ENCODE measurements at regions not wholly inside any gene's neighbourhood (a gene's known extent, or its start where the extent isn't known, plus 50 kb on each side); places are given as distances from the start of the nearest gene placed in this dataset.
A peak's percentile ranks its signal among the peaks of the same experiment; 100 is the strongest.

DNA sequence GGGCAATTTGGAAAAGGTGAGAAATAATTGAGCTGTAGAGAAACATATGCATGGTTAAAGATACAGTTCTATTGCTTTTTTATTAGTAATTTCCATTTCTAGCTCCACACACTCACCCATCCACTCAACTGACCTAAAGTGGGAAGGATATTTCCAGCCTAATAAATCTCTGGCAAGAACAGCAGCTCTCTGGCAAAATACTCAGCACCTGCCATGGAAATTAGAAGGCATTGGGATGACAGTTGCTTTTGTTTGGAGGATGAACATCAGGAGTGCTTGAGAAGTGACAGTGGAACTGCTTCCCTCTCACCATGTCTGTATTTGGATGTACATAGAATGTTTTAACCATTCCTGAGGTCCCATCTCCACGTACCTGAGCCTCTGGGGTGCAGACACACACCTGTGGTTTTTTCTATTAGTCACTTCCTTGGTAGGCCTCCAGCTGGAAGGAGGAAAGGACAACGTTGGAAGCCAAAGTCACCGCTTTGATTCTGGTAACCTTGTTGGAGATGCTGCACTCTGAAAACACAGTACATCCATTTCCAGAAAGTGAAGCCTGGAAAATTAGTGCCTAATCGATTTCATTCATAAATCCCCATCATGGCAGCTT, 62.3 kb upstream of the RUNX1 start:
- H3K4me3 ChIP-seq (ENCODE audit: low read depth, low read length), result no peak overlapping the region
- no peak for DNase-seq (ENCODE audit: low read depth)
- TF ChIP-seq, protein P1, sequence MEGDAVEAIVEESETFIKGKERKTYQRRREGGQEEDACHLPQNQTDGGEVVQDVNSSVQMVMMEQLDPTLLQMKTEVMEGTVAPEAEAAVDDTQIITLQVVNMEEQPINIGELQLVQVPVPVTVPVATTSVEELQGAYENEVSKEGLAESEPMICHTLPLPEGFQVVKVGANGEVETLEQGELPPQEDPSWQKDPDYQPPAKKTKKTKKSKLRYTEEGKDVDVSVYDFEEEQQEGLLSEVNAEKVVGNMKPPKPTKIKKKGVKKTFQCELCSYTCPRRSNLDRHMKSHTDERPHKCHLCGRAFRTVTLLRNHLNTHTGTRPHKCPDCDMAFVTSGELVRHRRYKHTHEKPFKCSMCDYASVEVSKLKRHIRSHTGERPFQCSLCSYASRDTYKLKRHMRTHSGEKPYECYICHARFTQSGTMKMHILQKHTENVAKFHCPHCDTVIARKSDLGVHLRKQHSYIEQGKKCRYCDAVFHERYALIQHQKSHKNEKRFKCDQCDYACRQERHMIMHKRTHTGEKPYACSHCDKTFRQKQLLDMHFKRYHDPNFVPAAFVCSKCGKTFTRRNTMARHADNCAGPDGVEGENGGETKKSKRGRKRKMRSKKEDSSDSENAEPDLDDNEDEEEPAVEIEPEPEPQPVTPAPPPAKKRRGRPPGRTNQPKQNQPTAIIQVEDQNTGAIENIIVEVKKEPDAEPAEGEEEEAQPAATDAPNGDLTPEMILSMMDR (IDR thresholded peaks at IDR 0.05; ENCODE audit: low read depth, low read length), result no peak
- TF ChIP-seq MAX (IDR thresholded peaks at IDR 0.05; ENCODE audit: low read depth, low read length), result no peak

DNA sequence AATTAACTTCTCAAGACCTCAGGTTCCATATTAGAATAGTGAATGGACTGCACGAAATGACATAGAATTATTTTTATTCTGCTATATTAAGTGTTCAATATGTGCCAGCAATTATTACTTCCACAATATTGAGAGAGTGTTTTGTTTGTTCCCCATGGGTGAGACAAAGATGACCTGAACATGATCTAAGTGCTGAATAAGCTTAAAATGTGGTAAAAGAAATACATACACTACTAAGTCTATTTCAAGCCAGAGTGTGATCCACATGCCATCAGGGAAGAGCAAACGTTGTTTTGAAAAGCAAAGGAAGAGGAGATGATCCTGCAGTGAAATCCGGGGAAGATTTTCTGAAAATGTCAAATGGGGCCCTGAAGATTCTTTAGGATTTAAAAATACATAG, 59.8 kb upstream of the RUNX1 start:
- TF ChIP-seq MYC (IDR thresholded peaks at IDR 0.05; ENCODE audit: low read depth, low read length) (no peak), POLR2A (IDR thresholded peaks at IDR 0.05; ENCODE audit: extremely low read depth, insufficient read length) (no peak), MAX (IDR thresholded peaks at IDR 0.05; ENCODE audit: low read depth, low read length) (no peak)
- TF ChIP-seq, protein P1 (IDR thresholded peaks at IDR 0.05; ENCODE audit: low read depth, low read length), result no peak
- no peak overlapping the region for H3K4me3 ChIP-seq (ENCODE audit: low read depth, low read length)
- DNase-seq (ENCODE audit: low read depth), result no peak

GRCh38 chr21:35107520-35107919, 58.4 kb upstream of the RUNX1 start:
- TF ChIP-seq POLR2A (IDR thresholded peaks at IDR 0.05; ENCODE audit: extremely low read depth, insufficient read length) (no peak), MAX (IDR thresholded peaks at IDR 0.05; ENCODE audit: low read depth, low read length) (no peak), MYC (IDR thresholded peaks at IDR 0.05; ENCODE audit: low read depth, low read length) (no peak)
- TF ChIP-seq, protein P1 (IDR thresholded peaks at IDR 0.05; ENCODE audit: low read depth, low read length), result no peak
- no peak for DNase-seq (ENCODE audit: low read depth)
- H3K4me3 ChIP-seq (ENCODE audit: low read depth, low read length), result no peak overlapping the region

DNA sequence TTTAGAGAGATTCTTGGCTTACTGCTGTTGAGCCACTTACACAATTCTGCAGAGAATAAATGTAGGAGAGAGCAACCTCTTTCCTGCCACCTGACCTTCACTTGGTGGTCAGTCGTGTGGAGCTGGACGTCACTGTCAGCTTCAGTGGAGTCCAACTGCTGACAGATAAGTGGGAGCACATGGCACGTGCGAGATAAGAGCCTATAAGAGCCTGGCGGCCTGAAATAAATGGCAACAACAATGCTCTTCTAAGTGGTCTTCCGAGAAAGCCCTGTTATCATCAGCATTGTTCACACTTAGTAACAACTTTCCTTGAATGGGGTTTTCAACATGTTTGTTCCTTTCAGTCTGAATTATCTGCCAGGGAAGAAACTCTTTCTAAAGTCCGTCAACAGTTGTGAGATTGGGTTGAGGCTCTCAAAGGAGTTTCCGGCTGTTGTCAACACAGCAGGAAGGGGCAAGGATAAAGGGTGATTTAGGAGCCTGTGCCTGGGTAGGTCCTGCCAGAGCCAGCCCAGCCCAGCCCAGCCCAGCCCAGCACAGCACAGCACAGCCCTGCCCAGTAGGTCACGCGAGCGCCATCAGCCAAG, 57.2 kb upstream of the RUNX1 start:
- H3K4me3 ChIP-seq (ENCODE audit: low read depth, low read length), result no peak overlapping the region
- DNase-seq (ENCODE audit: low read depth), result no peak
- TF ChIP-seq MYC (IDR thresholded peaks at IDR 0.05; ENCODE audit: low read depth, low read length) (no peak), POLR2A (IDR thresholded peaks at IDR 0.05; ENCODE audit: extremely low read depth, insufficient read length) (no peak), MAX (IDR thresholded peaks at IDR 0.05; ENCODE audit: low read depth, low read length) (no peak)
- TF ChIP-seq, protein P1 (IDR thresholded peaks at IDR 0.05; ENCODE audit: low read depth, low read length), result no peak

DNA sequence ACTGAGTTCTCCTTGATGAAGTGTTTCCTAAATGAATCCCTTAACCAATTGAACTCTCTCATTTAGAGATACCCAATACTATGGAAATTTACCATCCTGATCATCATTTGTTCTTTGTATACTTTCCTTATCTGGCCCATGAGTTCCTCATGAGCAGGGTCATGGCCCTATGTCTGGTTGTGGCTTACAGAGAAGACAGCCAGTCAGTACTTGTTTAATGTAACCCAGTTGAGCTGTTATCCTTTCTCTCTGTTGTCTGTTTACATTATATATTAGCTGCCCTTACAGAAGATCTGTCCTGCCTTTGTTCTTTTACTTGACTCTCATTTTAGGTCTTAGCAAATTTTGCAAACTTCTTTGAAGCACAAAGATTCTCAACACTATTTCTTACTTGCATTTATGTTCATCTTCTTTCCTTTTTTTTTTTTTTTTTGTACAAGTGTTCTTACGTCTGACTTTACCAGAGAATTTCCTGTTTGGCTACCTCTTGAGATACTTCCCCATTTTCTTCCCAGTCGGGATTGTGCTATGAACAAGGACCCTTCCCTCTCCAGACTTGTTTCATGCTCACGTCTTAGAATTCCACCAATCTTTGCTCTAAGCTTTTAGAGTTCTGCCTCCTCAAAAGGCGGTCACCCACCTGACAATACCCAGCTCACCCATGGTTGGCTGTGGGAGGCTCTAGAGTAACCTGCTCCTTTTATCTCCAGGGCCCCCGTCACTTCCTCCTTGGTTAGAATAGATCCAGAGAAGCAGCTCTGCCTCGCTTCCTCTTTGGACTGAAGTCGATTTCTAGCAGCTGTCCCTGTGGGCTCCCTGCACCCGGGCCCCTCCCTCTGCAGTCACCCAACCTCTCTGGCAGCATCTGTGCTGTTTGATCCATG, 53.6 kb upstream of the RUNX1 start:
- 0 out of 2 replicates have a peak, but pooled peaks have one; percentile 12 for TF ChIP-seq MYC (IDR thresholded peaks at IDR 0.05; ENCODE audit: low read depth, low read length)
- TF ChIP-seq, protein P1 (IDR thresholded peaks at IDR 0.05; ENCODE audit: low read depth, low read length), result no peak
- H3K4me3 ChIP-seq (ENCODE audit: low read depth, low read length), result peak overlapping the region; percentile 55
- DNase-seq (ENCODE audit: low read depth), result peak; percentile 92
